IMR-90 (cell line): ENCODE measurements at regions not wholly inside any gene's neighbourhood (a gene's known extent, or its start where the extent isn't known, plus 50 kb on each side); places are given as distances from the start of the nearest gene placed in this dataset.

Experiments
- ATAC-seq: fragments of 200-7000 bp; cut with Tn5 transposase; 2 replicates; pipeline ENCODE4 v1.9.1; 2020; ENCODE audit warnings: low read depth, mild to moderate bottlenecking, moderate library complexity
- BruUV-seq: library from RNA; stranded (reverse); fragments of 400-500 nt; replicated peaks from 2 replicates; lab custom pipeline; 2021; lab: Mats Ljungman, UMichigan
- CTCF ChIA-PET: fragments of 300-600 bp; formaldehyde crosslinking; extraction: SDS; loops from one replicate; lab custom pipeline; 2021; ENCODE audit warnings: antibody characterized with exemption; lab: Yijun Ruan, JAX
- POLR2A ChIA-PET: fragments of 300-600 bp; sonication (Branson Sonifier 250); formaldehyde crosslinking; loops from one replicate; lab custom pipeline; 2022; ENCODE audit warnings: antibody characterized with exemption; ENCODE audit not compliant: unreplicated experiment; lab: Charles Lee
- DNase-seq: peaks from one replicate; pipeline ENCODE4 v3.0.0; 2013
- H2AFZ ChIP-seq: replicated peaks from 2 replicates; pipeline ENCODE3; 2013; ENCODE audit warnings: low read length, mild to moderate bottlenecking; ENCODE audit not compliant: poor library complexity
- H2AK5ac ChIP-seq: 2 replicates; pipeline ENCODE4 v1.6.1; 2013; ENCODE audit warnings: low read depth, low read length, inconsistent platforms
- H2AK9ac ChIP-seq: replicated peaks from 2 replicates; pipeline ENCODE3; 2013; ENCODE audit warnings: mild to moderate bottlenecking, low read depth, low read length, moderate library complexity; ENCODE audit not compliant: poor library complexity
- H2BK120ac ChIP-seq: 2 replicates; pipeline ENCODE4 v1.6.1; 2013; ENCODE audit warnings: low read depth, low read length, inconsistent platforms
- H2BK15ac ChIP-seq: 3 replicates; pipeline ENCODE4 v1.6.1; 2013; ENCODE audit warnings: low read depth, low read length, inconsistent platforms
- H2BK20ac ChIP-seq: 2 replicates; pipeline ENCODE4 v1.6.1; 2013; ENCODE audit warnings: low read depth, mild to moderate bottlenecking, inconsistent platforms, low read length, moderate library complexity
- H2BK5ac ChIP-seq: 2 replicates; pipeline ENCODE4 v1.6.1; 2013; ENCODE audit warnings: mild to moderate bottlenecking, low read depth, low read length, inconsistent platforms; ENCODE audit not compliant: poor library complexity, severe bottlenecking
- H3K14ac ChIP-seq: replicated peaks from 2 replicates; pipeline ENCODE4 v1.6.1; 2013; ENCODE audit warnings: low read depth, low read length, inconsistent platforms
- H3K18ac ChIP-seq: 2 replicates; pipeline ENCODE4 v1.6.1; 2013; ENCODE audit warnings: low read depth, low read length, control low read depth
- H3K23ac ChIP-seq: 2 replicates; pipeline ENCODE4 v1.6.1; 2013; ENCODE audit warnings: low read depth, low read length, inconsistent platforms
- H3K27ac ChIP-seq: 2 replicates; pipeline ENCODE4 v1.5.1; 2013; ENCODE audit warnings: mild to moderate bottlenecking, control low read depth, low read length; ENCODE audit not compliant: insufficient read depth
- H3K27me3 ChIP-seq: 2 replicates; pipeline ENCODE4 v1.6.1; 2013; ENCODE audit warnings: low read length; ENCODE audit not compliant: control insufficient read depth, insufficient read depth
- H3K36me3 ChIP-seq: 2 replicates; pipeline ENCODE4 v1.6.1; 2013; ENCODE audit warnings: low read length, mixed read lengths; ENCODE audit not compliant: control insufficient read depth, insufficient read depth
- H3K4ac ChIP-seq: 2 replicates; pipeline ENCODE4 v1.6.1; 2013; ENCODE audit warnings: low read depth, low read length, inconsistent platforms
- H3K4me1 ChIP-seq: 2 replicates; pipeline ENCODE4 v1.6.1; 2013; ENCODE audit warnings: low read length, mixed read lengths; ENCODE audit not compliant: control insufficient read depth, insufficient read depth
- H3K4me2 ChIP-seq: 2 replicates; pipeline ENCODE4 v1.6.1; 2013; ENCODE audit warnings: low read depth, mild to moderate bottlenecking, control low read depth, low read length, moderate library complexity
- H3K4me3 ChIP-seq: 2 replicates; pipeline ENCODE4 v1.5.1; 2013; ENCODE audit warnings: low read depth, mild to moderate bottlenecking, control low read depth, low read length, moderate library complexity; ENCODE audit not compliant: insufficient read depth
- H3K56ac ChIP-seq: 2 replicates; pipeline ENCODE4 v1.6.1; 2013; ENCODE audit warnings: low read length, inconsistent platforms; ENCODE audit not compliant: insufficient read depth; ENCODE audit errors: extremely low read depth
- H3K79me1 ChIP-seq, 2 experiments: 2 replicates each; pipeline ENCODE4 v1.6.1; 2013; ENCODE audit warnings: low read length in 2 of 2, inconsistent platforms in 1 of 2, low read depth in 1 of 2
- H3K9ac ChIP-seq: 2 replicates; pipeline ENCODE4 v1.6.1; 2013; ENCODE audit warnings: low read depth, low read length, control low read depth
- H3K9me1 ChIP-seq: 2 replicates; pipeline ENCODE4 v1.6.1; 2013; ENCODE audit warnings: low read length, inconsistent platforms; ENCODE audit not compliant: insufficient read depth
- H3K9me3 ChIP-seq: 2 replicates; pipeline ENCODE4 v1.6.1; 2013; ENCODE audit warnings: low read length; ENCODE audit not compliant: control insufficient read depth, insufficient read depth
- H4K20me1 ChIP-seq: 2 replicates; pipeline ENCODE4 v1.6.1; 2013; ENCODE audit warnings: low read length, inconsistent platforms; ENCODE audit not compliant: insufficient read depth
- H4K5ac ChIP-seq: 2 replicates; pipeline ENCODE4 v1.6.1; 2013; ENCODE audit warnings: mild to moderate bottlenecking, low read depth, low read length, control low read depth
- H4K8ac ChIP-seq, 2 experiments: 2 replicates each; pipeline ENCODE4 v1.6.1; 2013; ENCODE audit warnings: low read depth in 2 of 2, low read length in 2 of 2, control low read depth in 1 of 2, inconsistent platforms in 1 of 2
- H4K91ac ChIP-seq: 2 replicates; pipeline ENCODE4 v1.6.1; 2013; ENCODE audit warnings: low read depth, low read length, inconsistent platforms; ENCODE audit not compliant: insufficient read depth
- CEBPB ChIP-seq: IDR thresholded peaks from 2 replicates; pipeline ENCODE4 v1.6.1; 2012; ENCODE audit warnings: low read depth, low read length, improper control_type of control experiment
- CHD1 ChIP-seq: IDR thresholded peaks from 2 replicates; pipeline ENCODE4 v1.6.1; 2012; ENCODE audit warnings: low read depth, low read length, improper control_type of control experiment
- CTCF ChIP-seq: conservative IDR thresholded peaks from 2 replicates; pipeline ENCODE4 v1.5.1; 2012; ENCODE audit warnings: mild to moderate bottlenecking, low read depth, low read length, improper control_type of control experiment
- ELK1 ChIP-seq: fragments of 150-350 bp; IDR thresholded peaks from 2 replicates; pipeline ENCODE4 v1.6.1; 2016; ENCODE audit warnings: low read depth, mild to moderate bottlenecking, low read length, moderate library complexity, borderline replicate concordance
- FOS ChIP-seq: fragments of 150-350 bp; IDR thresholded peaks from 2 replicates; pipeline ENCODE4 v1.6.1; 2016; ENCODE audit warnings: low read depth, low read length
- MAFK ChIP-seq: IDR thresholded peaks from 2 replicates; pipeline ENCODE4 v1.6.1; 2012; ENCODE audit warnings: low read depth, low read length, improper control_type of control experiment
- MAZ ChIP-seq: IDR thresholded peaks from 2 replicates; pipeline ENCODE4 v1.6.1; 2012; ENCODE audit warnings: low read depth, mild to moderate bottlenecking, low read length, improper control_type of control experiment, moderate library complexity, borderline replicate concordance
- MXI1 ChIP-seq: IDR thresholded peaks from 2 replicates; pipeline ENCODE4 v1.6.1; 2012; ENCODE audit warnings: low read depth, mild to moderate bottlenecking, low read length, moderate library complexity, borderline replicate concordance
- NFE2L2 ChIP-seq: fragments of 150-350 bp; IDR thresholded peaks from 2 replicates; pipeline ENCODE4 v1.6.1; 2016; ENCODE audit warnings: low read depth, mild to moderate bottlenecking, low read length
- POLR2A ChIP-seq: IDR thresholded peaks from 2 replicates; pipeline ENCODE4 v1.6.1; 2012; ENCODE audit warnings: mild to moderate bottlenecking, low read depth, low read length
- RCOR1 ChIP-seq: IDR thresholded peaks from 2 replicates; pipeline ENCODE4 v1.6.1; 2012; ENCODE audit warnings: mild to moderate bottlenecking, low read length, improper control_type of control experiment; ENCODE audit not compliant: insufficient replicate concordance
- RFX5 ChIP-seq: IDR thresholded peaks from 2 replicates; pipeline ENCODE4 v1.8.0; 2012; ENCODE audit warnings: low read depth, mild to moderate bottlenecking, low read length, moderate library complexity
- SMC3 ChIP-seq: fragments of 150-350 bp; IDR thresholded peaks from 2 replicates; pipeline ENCODE4 v1.6.1; 2016; ENCODE audit warnings: low read depth, mild to moderate bottlenecking, antibody characterized with exemption, low read length, moderate library complexity
- USF2 ChIP-seq: fragments of 150-350 bp; IDR thresholded peaks from 2 replicates; pipeline ENCODE4 v1.6.1; 2017; ENCODE audit warnings: mild to moderate bottlenecking, antibody characterized with exemption, low read length, low read depth
- WGBS, 2 experiments: methylation state at CpG; one replicate each; pipeline versions ENCODE4 v1.1.5 to v1.1.7; 2013; ENCODE audit warnings: missing lambda C conversion rate in 2 of 2; ENCODE audit not compliant: insufficient read length in 1 of 2; ENCODE audit errors: extremely low coverage in 2 of 2; 5-methylcytosine and 5-hydroxymethylcytosine counted together
- dilution Hi-C: fragments of 300-500 bp; cut with HindIII; formaldehyde crosslinking; loops from one replicate; pipeline ENCODE4 v1.14.3; 2018; ENCODE audit warnings: low sequenced_read_pairs; ENCODE audit not compliant: unreplicated experiment
- in situ Hi-C: fragments of 300-500 bp; cut with MboI; formaldehyde crosslinking; loops from 3 replicates; pipeline ENCODE4 v1.14.3; 2019; ENCODE audit warnings: low sequenced_read_pairs, inconsistent platforms, mixed read lengths
- intact Hi-C: fragments of 100-400 bp; cut with micrococcal nuclease; formaldehyde crosslinking; loops from 2 replicates; pipeline ENCODE4 v1.10.0; 2022

GRCh38 chr15:91632981-91633380 lies 220.5 kb upstream of the SLCO3A1 start:
- Histone ChIP-seq H2BK5ac (no peak overlapping the region), H3K4me1 (no peaks in the 10 kb centered on the region; the same call in 1 of the 2 replicates), H3K4ac (no peak overlapping the region), H4K5ac (no peak overlapping the region), H2AK9ac (no peak overlapping the region), H3K18ac (no peak overlapping the region), H2BK15ac (no peak overlapping the region), H2AFZ (no peak overlapping the region), H3K9ac (no peak overlapping the region), H2AK5ac (no peak overlapping the region), H2BK20ac (no peak overlapping the region), H3K56ac (no peak overlapping the region), H3K4me3 (no peak overlapping the region), H3K9me1 (no peaks in the 10 kb centered on the region), H3K23ac (no peak overlapping the region), H3K9me3 (no peaks in the 10 kb centered on the region), H3K27ac (no peak overlapping the region), H3K14ac (no peak overlapping the region), H4K20me1 (no peaks in the 10 kb centered on the region), H4K91ac (no peak overlapping the region), H3K79me1 (no peaks in the 10 kb centered on the region), H4K8ac (no peak overlapping the region), H3K36me3 (no peaks in the 10 kb centered on the region), H3K4me2 (no peak overlapping the region), H2BK120ac (no peak overlapping the region), H3K27me3 (no peaks in the 10 kb centered on the region)
- intact Hi-C loops, result no loop called here
- TF ChIP-seq FOS, result no peak
- no peak for TF ChIP-seq ELK1
- no peak for TF ChIP-seq USF2
- no peak for TF ChIP-seq RFX5
- no peak for TF ChIP-seq NFE2L2
- no peak for TF ChIP-seq SMC3
- no peak for TF ChIP-seq MAZ
- no peak for TF ChIP-seq POLR2A
- no peak for TF ChIP-seq MAFK
- no peak for TF ChIP-seq RCOR1
- no peak for TF ChIP-seq MXI1
- TF ChIP-seq CEBPB, result no peak
- no peak for TF ChIP-seq CHD1
- no peak for TF ChIP-seq CTCF
- in situ Hi-C loops, result no loop called here
- BruUV-seq, result no TSS peak
- dilution Hi-C loops, result no loop called here
- ChIA-PET POLR2A (no interaction called here), CTCF (no interaction called here)
- DNase-seq (no peak), ATAC-seq (no peak)
- whole genome bisulfite sequencing, 2 experiments, result 73% methylated on average over 6 of the region's 9 CpGs; no CpG with 5 or more reads in 1 of the 2 experiments
